Calu3 (cell line): ENCODE measurements at regions not wholly inside any gene's neighbourhood (a gene's known extent, or its start where the extent isn't known, plus 50 kb on each side); places are given as distances from the start of the nearest gene placed in this dataset.

Source experiments
- BruUV-seq: library from RNA; stranded (reverse); fragments of 400-500 nt; replicated peaks from 2 replicates; lab custom pipeline; 2021; lab: Mats Ljungman, UMichigan
- CTCF ChIA-PET: fragments of 300-600 bp; sonication (Branson Sonifier 250); formaldehyde crosslinking; loops from one replicate; lab custom pipeline; 2022; ENCODE audit warnings: antibody characterized with exemption; lab: Charles Lee
- DNase-seq: peaks from one replicate; pipeline ENCODE4 v3.0.0; 2022
- H3K27ac Mint-ChIP-seq: one replicate; pipeline ENCODE4 v1.8.0; 2022; ENCODE audit warnings: mixed read lengths; ENCODE audit not compliant: unreplicated experiment
- H3K27me3 Mint-ChIP-seq: one replicate; pipeline ENCODE4 v1.8.0; 2022; ENCODE audit warnings: mixed read lengths; ENCODE audit not compliant: unreplicated experiment
- H3K36me3 Mint-ChIP-seq: one replicate; pipeline ENCODE4 v1.8.0; 2022; ENCODE audit warnings: mild to moderate bottlenecking, moderate library complexity, mixed read lengths; ENCODE audit not compliant: insufficient read depth, unreplicated experiment
- H3K4me1 Mint-ChIP-seq: one replicate; pipeline ENCODE4 v1.8.0; 2022; ENCODE audit warnings: mild to moderate bottlenecking, low read depth, mixed read lengths; ENCODE audit not compliant: unreplicated experiment
- H3K4me3 Mint-ChIP-seq: one replicate; pipeline ENCODE4 v1.8.0; 2022; ENCODE audit warnings: mild to moderate bottlenecking, low read depth, moderate library complexity, mixed read lengths; ENCODE audit not compliant: unreplicated experiment
- H3K9me3 Mint-ChIP-seq: one replicate; pipeline ENCODE4 v1.8.0; 2022; ENCODE audit warnings: low read depth, mixed read lengths; ENCODE audit not compliant: unreplicated experiment
- intact Hi-C: fragments of 100-400 bp; cut with micrococcal nuclease; formaldehyde crosslinking; loops from one replicate; pipeline ENCODE4 v1.10.0; 2022; ENCODE audit not compliant: unreplicated experiment
- TF ChIP-seq, protein P1 (sequence below): fragments of 200-600 bp; IDR thresholded peaks from one replicate; pipeline ENCODE4 v1.8.0; 2022; ENCODE audit warnings: antibody characterized with exemption; ENCODE audit not compliant: unreplicated experiment

DNA sequence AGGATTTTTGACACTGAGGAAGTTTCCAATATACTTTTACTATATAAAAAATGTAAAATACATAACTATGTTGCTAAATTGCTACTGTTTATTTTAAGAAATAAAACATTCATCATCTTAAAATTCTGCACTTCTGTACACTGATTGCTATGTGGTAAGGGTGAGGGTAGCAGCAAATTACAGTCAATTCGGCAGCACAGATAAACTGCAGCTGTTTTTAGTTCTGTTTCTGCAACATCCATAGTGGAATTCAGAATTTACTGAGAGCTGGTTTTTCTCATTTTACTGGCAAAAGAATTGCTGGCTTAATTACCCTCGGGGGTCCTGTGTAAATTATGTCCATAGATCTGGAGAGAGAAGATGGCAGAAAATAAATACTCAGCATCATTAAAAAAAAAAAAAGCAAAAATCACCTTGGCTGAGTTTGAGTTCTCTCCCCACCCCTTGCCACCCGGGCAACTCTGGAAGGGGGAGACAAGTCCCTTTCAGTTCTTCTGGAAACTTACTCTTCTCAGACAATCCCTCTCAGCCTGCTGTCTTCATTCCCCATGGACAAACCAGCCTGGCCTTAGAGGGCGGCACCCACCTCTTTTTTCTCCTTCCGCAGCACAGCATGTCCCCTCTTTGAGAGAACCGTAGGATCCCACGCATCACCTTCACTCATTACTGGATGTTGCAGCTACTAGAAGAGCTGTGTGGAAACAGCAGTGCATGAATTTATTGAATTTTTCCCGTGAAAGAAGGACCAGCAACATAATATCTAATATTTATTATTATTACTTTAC lies 501.1 kb upstream of the CELF2 start:
- no peak overlapping the region for H3K27ac Mint-ChIP-seq
- TF ChIP-seq, protein P1, sequence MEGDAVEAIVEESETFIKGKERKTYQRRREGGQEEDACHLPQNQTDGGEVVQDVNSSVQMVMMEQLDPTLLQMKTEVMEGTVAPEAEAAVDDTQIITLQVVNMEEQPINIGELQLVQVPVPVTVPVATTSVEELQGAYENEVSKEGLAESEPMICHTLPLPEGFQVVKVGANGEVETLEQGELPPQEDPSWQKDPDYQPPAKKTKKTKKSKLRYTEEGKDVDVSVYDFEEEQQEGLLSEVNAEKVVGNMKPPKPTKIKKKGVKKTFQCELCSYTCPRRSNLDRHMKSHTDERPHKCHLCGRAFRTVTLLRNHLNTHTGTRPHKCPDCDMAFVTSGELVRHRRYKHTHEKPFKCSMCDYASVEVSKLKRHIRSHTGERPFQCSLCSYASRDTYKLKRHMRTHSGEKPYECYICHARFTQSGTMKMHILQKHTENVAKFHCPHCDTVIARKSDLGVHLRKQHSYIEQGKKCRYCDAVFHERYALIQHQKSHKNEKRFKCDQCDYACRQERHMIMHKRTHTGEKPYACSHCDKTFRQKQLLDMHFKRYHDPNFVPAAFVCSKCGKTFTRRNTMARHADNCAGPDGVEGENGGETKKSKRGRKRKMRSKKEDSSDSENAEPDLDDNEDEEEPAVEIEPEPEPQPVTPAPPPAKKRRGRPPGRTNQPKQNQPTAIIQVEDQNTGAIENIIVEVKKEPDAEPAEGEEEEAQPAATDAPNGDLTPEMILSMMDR: no peak
- no peaks in the 10 kb centered on the region for H3K4me1 Mint-ChIP-seq
- no peaks in the 10 kb centered on the region for H3K36me3 Mint-ChIP-seq
- CTCF ChIA-PET: no interaction called here
- no TSS peak for BruUV-seq
- no peak for DNase-seq
- H3K4me3 Mint-ChIP-seq: no peak overlapping the region
- intact Hi-C loops: no loop called here
- peaks cover 10% of the 10 kb centered on the region for H3K9me3 Mint-ChIP-seq
- no peaks in the 10 kb centered on the region for H3K27me3 Mint-ChIP-seq

DNA sequence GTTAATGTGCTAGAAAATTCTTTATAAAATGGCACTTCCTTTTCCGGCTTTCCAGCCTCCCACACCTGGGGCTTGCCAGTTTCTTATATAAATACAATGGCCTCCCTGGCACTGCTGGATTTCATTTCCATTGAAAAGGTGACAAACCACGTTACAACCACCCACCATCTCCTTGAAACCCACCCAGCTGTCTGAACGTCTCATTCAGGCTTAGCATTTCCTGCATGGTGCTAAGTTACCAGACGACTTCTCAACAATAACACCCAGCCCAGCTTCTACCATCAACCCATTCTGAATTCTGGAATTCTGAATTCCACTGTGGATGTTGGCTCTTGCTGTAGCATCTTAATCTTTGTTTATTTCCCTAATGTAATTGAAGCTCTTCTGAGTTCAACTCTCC lies 499.8 kb upstream of the CELF2 start:
- CTCF ChIA-PET: no interaction called here
- no TSS peak for BruUV-seq
- H3K27me3 Mint-ChIP-seq: no peaks in the 10 kb centered on the region
- no peak overlapping the region for H3K27ac Mint-ChIP-seq
- no peak for DNase-seq
- H3K36me3 Mint-ChIP-seq: no peaks in the 10 kb centered on the region
- no peak overlapping the region for H3K4me3 Mint-ChIP-seq
- H3K4me1 Mint-ChIP-seq: no peaks in the 10 kb centered on the region
- intact Hi-C loops: no loop called here
- TF ChIP-seq, protein P1: no peak
- peaks cover 10% of the 10 kb centered on the region for H3K9me3 Mint-ChIP-seq

DNA sequence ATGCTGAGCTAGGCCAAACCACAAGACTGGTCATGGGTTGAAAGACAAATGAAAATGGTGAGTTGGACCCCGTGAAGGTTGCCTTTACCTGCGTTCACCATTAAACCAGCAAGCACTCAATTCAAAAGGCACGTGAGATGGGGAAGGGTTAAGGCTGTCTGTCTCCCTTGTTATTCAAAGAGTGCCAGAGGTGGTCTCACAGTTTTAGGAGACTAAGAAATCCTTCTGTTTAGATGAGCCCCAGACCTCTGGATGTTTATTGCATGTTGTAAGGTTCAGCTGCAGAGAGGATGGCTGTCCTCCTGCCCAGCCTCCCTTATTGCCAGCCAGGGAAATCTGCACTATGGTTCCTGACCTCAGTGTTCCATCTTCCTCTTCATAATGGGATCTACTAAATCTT lies 498.0 kb upstream of the CELF2 start:
- CTCF ChIA-PET: no interaction called here
- BruUV-seq: no TSS peak
- H3K27me3 Mint-ChIP-seq: no peaks in the 10 kb centered on the region
- no peak overlapping the region for H3K27ac Mint-ChIP-seq
- peaks cover 2% of the 10 kb centered on the region for H3K9me3 Mint-ChIP-seq
- no peak for DNase-seq
- intact Hi-C loops: no loop called here
- H3K36me3 Mint-ChIP-seq: no peaks in the 10 kb centered on the region
- H3K4me3 Mint-ChIP-seq: no peak overlapping the region
- no peaks in the 10 kb centered on the region for H3K4me1 Mint-ChIP-seq
- TF ChIP-seq, protein P1: no peak

DNA sequence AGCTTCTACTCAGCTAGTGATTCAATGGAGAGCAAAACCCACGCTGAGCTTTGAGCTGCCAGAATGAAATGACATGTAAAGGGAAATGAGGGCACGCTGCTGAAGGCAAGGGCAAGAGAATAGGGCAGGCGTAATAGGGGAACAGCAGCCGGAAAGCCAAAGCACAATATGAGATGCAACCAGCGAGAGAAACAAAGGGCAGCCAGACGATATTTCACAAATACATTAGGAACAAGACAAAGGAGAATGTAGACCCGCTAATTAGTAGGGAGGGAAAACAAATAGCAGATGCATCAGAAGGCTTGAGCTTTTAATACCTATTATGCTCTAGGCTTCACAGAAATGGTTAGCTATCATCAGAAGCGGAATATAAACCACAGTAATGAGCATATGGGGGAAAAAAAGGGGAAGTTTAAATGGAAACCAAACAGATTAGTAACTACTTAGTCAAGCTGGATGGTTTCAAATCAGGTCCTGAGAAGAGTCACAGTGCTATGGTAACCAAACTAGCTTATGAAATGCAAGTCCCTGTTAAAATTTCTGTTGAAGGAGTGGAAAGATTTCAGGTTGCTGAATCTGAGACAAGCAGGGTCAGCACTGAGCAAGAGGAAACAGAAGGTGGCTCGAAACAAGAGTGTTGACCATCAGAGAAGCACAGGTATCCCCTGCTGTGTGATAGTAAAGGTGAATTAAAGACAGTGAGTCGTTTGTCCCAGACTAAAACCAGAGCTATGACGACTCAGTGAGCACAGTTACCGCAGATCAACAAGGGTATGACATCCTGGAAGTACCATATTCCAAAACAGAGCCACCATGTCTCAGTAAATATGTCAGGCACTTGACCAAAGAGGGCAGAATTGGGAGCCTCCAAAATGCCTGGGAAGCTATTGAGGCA lies 496.9 kb upstream of the CELF2 start:
- intact Hi-C loops: no loop called here

More for the DNA sequence above, 496.9 kb upstream of the CELF2 start:
- Mint-ChIP-seq H3K27ac (no peak overlapping the region), H3K27me3 (no peaks in the 10 kb centered on the region), H3K9me3 (peaks cover 2% of the 10 kb centered on the region), H3K4me3 (no peak overlapping the region), H3K36me3 (no peaks in the 10 kb centered on the region), H3K4me1 (no peaks in the 10 kb centered on the region)
- no TSS peak for BruUV-seq
- TF ChIP-seq, protein P1: no peak
- CTCF ChIA-PET: interaction anchor here (0.6 kb wide), 1 partner anchor 31 kb away, joined by 3 read pairs; no protein-coding TSS in a partner anchor
- no peak for DNase-seq
